ENCODE measurements at regions not wholly inside any gene's neighbourhood (a gene's known extent, or its start where the extent isn't known, plus 50 kb on each side); places are given as distances from the start of the nearest gene placed in this dataset.

DNA sequence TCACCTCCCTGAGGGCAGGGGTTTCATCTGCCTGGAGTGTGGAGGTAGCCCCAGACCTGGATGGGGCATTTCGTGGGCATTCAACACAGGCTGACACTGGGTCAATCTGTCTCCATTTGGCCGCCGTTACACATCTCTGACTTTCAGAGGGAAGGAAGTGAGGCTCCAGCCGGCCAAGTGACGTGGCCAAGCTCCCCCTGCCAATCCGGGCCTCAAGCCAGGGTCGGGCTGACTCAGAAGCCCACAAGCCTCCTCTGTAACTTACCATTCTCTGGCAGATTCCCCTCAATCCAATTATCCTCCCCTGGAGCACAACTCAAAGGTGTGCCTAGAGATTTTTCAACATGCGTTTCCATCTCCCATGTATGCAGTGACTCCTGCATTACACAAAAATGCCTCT lies 227.6 kb downstream of the KLF13 start:
- no peak for DNase-seq (ENCODE audit: low spot score)

DNA sequence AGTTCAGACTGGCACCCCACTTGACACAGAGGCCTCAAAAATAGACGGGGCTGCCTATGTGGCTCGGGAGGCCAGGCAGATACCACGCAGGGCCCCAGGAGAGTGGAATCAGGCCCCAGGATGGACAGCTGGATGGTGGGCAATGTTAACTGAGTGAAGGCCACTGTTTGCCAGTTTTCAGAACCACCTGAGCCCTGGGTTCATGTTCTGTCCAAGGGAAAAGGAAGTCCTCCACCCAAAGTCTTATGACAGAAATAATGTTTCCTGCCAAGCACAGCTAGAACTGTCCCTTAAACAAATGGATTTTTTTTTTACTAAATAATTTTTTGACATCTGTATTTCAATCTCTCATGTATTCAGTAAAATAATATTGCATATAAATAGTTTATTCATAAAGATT lies 228.4 kb downstream of the KLF13 start:
- DNase-seq (ENCODE audit: low spot score) = no peak

DNA sequence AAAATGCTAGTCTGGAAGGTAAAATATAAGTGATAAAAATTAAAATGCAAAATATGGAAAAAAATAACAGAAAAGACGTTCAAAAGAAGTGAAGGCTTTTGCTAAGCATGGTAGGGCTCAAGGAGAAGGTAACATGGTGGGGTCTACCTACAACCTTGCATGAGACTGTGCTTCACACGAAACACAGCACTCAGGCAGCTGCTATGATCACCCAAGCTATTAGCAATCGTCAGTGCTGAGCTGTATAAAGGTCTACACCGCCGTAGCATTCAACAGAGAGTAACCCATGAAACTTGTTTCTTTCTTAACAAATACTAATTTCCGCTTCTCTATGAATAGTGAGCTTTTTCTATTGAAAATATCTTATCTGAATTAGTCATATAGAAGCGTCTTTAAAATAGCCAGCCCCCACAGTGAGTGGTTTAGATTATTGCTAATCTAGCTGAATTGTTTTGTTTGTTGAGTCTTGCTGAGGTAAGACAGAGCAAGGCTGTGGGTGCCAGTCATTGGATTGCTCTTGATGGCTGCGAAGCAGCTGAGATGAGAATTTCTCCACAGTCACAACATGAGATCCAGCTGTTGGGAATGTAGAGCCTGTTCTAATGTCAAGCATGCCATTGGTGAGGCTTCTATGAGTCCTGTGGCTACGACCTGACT lies 230.0 kb downstream of the KLF13 start:
- no peak for DNase-seq (ENCODE audit: low spot score)

DNA sequence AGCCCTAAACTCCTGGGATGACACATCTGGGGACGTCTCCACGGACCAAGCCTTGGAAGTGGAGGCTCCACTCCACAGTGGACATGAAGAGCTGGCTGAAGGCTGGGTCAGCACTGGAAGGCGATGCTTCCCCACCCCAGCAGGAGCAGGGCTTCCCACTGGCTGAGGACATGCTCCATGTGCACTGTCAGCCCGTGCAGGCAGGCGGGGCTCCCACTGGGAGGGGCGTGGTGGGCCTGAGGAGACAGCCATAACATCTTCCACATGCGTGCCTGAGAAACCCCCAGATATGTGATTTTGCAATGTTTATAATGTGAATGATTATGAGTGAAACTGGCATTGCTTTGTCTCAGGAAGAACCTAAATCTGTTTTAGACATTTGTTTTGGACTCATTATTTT lies 231.3 kb downstream of the KLF13 start:
- no peak for DNase-seq (ENCODE audit: low spot score)

DNA sequence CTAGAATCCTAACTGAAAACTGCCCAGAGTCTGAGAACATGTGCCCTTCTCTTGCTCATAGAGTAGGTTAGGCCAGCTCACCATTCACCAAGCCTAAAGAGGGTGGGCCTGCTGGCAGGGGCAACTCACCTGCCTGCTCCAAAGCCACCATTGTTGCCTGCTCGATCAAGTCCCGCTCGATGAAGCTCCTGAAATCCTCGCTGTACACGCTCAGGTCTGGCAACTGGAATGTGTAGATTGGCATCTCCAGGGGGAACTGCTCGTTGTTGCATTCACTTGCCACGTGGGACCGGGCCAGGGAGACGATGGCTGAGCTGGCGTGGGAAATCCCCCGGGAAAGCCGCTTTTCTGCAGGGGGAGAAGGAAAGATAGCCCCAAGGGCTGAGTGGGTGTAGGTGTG lies 232.2 kb downstream of the KLF13 start:
- DNase-seq (ENCODE audit: low spot score) = no peak

DNA sequence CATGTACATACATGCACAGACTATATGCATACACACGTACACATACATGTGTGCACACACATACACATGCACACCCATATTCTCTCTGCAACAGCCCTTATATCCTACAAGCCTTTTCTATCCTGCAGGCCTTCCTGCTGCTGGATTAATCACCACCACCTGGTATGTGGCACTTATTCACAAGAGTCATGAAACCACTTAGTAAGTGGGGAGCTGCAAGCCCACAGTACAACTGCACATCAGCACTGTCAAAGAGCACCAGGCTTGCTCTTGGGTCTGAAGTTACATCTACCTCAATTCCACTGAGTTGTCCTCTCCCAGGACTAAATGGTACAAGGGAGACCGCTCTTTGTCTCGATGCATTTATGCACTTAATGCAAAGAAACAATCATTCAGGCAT lies 233.2 kb downstream of the KLF13 start:
- DNase-seq (ENCODE audit: low spot score) = no peak

DNA sequence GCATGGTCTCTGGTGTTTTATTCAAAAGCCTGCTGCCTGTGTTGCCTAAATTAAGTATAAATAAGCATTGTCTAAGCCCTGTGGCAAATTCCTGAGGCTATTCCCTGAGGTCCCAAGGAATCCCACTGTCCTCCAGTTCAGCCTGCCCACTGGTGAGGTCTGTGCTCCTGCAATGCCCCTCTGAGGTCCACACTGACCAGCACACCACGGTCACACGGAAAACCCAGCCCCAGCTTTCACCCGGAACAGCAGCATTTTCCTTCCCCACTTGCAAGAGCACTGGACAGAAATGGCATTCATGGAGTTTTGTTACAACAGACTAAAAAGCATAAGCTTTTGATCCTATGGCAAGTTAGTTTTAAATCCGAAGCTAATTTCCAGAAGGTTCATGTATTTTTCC lies 234.0 kb downstream of the KLF13 start:
- no peak for DNase-seq (ENCODE audit: low spot score)

DNA sequence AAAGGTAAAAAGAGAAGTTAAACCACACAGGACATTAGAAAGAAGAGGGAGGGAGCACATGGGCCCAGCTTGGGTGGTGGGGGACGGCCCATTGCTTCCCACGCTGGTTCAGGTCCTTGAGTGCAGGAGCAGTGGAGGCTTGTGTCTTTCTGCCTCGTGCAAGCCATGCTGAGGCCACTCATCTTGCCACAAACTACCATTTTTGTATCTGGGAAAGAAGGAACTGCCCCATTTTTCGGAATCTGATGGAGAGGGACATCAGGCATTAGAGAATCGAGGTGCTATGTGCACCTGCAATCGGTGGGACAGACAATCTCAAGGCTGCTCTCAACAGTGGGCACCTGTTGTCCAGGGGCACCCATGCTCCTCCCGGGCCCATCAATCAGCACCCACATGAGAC lies 234.5 kb downstream of the KLF13 start:
- DNase-seq (ENCODE audit: low spot score) = no peak

DNA sequence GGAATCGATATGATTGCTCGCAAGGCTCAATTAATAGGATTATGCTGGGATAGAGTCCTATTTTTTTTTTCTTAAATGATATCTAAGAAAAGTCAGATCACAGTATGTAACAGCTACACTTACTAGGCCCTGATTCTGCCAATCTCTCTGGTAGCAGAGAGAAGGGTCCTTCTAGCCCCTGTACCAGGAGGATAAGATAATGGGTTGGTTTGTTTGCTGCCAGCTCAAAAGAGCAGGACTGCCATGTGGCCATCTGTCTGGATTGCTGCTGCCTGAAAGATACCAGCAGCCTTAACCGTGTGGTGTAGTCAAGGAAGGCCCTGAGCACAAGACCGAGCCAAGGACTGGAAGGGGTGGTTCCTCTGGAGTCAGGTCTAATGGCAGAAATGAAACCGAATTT lies 236.4 kb downstream of the KLF13 start:
- no peak for DNase-seq (ENCODE audit: low spot score)

DNA sequence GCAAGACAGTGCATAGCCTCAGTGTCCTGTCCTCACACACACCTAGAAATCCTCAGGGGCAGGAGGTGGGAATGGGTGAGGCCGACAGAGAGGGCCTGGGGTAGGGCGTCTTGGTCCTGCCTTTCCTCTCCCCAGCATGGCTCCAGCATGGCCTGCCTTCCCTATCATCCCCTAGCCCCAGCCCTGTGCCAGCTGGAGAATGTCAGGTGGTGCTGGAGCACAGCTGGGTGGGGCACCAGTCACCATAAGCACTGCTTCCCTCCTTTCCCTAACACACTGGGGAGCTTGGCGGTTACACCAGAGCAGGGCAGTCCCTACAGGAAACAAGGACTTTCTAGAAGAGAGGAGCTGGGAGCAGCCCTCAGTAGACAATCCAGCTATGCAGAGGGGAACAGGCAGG lies 236.8 kb downstream of the KLF13 start:
- DNase-seq (ENCODE audit: low spot score) = no peak

DNA sequence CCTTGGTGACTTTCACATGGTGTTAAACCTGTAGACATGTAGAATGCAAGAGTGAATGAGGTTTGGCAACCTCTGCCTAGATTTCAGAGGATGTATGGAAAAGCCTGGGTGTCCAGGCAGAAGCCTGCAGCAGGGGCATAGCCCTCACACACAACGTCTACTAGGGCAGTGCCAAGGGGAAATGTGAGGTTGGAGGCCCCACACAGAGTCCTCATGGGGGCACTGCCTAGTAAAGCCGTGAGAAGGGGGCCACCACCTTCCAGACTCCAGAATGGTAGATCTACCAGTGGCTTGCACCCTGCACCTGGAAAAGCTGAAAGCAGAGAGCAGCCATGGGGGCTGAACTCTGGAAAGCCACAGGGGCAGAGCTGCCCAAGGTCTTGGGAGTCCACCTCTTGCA lies 241.2 kb downstream of the KLF13 start:
- DNase-seq (ENCODE audit: low spot score) = no peak

DNA sequence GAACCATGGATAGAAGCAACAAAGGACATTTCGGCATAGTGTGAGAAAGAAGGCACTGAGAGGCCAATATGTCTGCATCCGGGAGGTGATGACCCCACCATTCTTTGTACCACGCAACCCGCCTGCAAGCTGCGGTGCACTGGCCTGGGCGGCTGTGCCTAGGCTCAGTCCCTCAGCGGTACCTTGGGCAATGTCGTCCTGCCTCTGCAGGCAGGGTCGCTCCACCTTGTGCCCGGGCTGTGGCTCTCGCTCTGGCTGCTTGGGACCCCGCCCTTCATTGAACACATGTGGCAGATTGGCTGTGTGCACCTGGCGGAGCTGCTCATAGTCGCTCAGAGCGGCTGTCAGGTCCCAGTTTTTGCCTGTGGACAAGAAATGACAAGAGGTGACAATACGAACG lies 243.2 kb downstream of the KLF13 start:
- no peak for DNase-seq (ENCODE audit: low spot score)

DNA sequence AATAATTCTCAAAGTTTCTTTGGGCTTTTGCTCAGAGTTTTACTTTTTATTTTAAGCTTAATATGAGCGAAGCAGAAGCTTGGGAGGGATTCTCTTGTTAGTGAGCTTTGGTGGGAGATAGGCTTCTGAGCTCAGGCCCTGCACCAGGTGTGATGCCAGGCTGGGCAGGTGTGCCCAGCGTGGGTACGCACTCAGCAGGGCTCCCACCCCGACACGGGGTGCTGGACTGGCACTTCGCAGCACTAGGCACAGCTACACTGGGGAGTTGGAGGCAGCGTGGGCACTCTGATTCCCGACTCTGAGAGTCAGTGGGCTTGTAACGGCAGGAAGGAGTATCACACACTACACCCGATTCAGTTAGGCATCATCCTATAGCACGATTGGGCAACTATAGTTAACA lies 244.0 kb downstream of the KLF13 start:
- no peak for DNase-seq (ENCODE audit: low spot score)

DNA sequence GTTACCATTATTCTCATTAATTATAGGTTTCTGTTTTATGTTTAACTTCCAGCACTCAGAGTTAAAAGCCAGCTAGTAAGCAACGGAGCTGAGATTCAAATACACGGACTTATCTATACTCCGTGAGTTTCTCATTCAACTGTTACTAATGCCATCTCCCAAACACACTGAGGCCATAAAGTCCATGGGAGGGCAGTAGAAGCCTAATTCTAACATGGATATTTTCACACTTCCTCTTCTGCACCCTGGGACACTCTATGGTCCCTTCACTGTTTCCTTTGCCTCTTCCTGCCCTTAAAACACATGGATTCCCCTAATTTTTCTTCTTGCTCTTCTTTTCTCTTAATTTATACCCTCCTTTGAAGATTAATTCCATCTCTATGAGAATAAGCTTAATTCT lies 245.0 kb downstream of the KLF13 start:
- no peak for DNase-seq (ENCODE audit: low spot score)

DNA sequence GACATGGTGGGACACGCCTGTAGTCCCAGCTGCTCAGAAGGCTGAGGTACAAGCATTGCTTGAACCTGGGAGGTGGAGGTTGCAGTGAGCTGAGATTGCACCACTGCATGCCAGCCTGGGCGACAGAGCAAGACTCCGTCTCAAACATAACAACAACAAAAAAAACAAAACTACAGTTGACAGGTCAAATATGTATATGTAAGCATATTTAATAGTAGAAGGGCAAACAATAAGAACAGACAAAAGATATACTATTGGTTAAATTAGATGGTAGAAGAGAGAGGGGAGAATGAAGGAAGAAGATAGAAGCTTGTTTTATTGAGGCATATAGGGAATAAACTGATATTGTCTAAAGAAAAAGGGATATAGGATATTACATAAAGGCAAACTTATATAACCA lies 247.1 kb downstream of the KLF13 start:
- no peak for DNase-seq (ENCODE audit: low spot score)

DNA sequence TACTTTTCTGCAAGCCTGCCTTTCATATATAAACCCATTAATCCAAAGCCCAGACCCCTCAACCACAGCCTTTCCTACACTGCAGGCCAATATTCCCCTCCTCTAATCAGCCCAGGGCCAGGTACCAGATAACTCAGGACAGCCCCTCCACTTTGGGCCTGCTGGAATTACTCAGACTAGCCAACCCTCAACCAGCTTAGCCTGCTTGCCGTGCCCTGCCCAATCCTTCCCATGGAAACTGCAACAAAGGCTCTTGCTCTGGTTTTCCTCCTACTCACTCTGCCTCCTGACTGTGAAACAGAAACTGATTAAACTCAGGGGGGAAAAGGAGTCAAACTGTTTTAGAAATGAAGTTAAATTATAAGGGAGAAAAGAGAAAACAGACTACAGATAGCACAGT lies 248.1 kb downstream of the KLF13 start:
- DNase-seq (ENCODE audit: low spot score) = no peak

DNA sequence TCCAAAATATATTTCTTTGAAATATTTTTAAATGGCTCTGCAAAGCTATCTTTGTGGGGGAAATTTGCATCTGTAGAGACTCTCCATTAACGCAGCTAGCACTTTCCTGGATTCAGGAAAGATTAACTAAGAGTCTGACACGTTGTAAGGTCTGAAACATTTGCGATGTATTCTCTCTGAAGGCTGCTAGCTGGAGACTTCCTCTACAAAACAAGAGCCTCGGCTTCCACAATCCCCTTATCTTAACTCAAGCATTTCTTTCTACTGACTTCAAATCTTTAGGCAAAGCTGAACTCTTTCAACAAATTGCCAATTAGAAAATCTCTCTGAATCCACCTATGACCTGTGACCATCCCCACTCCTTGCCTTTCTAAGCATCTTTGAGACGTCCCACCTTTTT lies 250.5 kb downstream of the KLF13 start:
- DNase-seq (ENCODE audit: low spot score) = no peak

DNA sequence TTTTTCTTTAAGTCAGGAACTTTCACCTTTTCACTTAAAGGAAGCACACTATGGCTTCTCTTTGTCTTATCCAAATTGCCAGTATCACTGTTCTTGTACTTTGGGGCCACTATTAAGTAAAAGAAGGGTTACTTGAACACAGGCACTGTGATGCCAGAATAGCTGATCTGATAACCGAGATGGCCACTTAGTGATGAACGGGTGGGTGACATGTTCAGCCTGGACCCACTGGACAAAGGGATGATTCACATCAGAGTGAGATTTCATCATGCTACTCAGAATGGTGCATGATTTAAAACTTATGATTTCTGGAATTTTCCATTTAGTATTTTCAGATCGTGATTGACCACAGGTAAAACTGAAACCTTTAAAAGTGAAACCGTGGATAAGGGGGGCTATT lies 252.6 kb downstream of the KLF13 start:
- no peak for DNase-seq (ENCODE audit: low spot score)

DNA sequence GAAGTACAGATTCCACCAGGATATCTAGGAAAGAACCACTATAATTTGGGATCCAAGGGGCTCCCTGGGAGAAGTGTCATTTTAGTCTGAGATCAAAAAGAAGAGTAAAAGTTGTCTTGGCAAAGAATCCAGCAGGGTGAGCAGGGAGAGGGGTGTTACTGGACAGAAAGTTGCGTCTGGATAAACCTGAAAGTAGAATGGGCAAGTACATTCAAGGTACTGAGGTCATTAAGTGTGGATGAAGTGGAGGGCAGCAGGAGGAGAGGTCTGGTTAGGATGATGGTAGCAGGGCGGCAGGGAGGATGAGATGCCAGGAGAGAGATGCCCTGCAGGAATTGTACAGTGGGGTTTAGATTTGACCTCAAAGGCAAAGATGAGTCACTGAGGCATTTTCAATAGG lies 253.3 kb downstream of the KLF13 start:
- DNase-seq (ENCODE audit: low spot score) = no peak

DNA sequence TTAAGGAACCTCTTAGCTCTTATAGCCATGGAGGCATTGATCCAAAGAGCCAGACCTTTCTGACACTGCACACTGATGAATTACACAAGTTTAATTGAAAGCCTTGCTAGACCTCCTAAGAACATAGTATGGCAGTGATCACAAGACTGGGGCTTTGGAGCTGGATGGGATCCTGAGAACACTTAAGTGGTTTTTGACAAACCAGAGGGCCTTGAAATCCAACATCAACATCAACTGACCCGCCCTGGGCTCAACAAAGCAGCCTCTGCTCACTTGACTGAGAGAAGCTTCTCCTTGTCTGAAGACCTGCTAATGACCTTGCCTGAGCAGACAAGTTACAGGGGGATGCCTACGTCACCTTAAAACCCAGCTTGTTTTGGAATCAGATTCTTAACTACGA lies 257.6 kb downstream of the KLF13 start:
- DNase-seq (ENCODE audit: low spot score) = no peak

DNA sequence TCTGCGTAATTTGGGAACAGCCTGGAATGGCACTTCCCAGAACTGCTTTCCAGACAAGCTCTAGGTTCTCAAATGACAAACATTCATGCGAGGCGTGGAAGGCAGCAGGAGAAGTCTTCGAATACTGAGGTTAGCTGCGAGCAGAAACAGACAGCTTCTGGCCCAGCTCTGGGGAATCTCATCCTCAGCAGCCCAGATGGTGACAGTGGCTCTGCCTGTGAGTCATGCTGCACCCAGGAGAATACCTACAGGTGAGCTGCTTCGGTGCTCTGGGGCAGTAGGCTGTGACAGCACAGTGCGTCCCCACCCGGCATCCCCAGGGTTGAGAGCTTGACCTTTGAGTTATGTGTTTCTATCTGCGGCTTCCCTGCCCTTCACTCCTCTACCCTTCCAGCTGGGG lies 258.6 kb downstream of the KLF13 start:
- no peak for DNase-seq (ENCODE audit: low spot score)

DNA sequence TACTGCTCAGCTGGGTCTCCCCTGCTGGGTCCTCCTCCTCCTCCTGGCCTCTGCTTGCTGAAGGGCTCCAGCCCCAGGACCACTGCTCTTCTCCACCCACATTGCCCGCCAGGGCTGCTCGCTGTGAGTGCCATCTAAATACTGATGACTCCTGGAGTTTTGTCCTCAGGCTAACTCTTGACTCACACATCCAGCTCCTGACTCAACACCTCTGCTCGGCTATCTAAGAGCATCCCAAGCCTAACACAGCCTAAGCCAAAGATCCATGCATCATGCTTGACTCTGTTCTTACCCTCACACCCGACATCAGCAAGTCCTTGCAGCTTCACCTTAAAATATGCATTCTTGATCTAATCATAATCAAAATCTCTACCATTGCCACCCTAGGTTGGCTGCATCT lies 260.2 kb downstream of the KLF13 start:
- no peak for DNase-seq (ENCODE audit: low spot score)

DNA sequence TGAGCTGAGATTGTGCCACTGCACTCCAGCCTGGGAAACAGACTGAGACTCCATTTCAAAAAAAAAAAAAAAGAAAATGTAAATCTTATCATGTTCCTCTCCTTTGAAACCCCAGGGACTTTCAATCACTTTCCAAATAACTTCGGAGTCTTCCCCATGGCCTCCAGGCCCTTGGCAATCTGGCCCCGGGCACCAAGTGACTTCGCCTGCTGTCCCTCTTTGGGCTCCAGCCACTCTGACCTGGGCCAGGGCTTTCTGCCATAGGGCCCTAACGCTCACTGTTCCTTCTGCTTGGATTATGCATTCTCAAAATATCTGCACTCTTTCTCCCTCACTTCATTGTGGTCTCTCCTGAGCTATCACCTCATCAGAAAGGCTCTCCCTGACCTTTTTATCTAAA lies 260.9 kb downstream of the KLF13 start:
- DNase-seq (ENCODE audit: low spot score) = no peak

DNA sequence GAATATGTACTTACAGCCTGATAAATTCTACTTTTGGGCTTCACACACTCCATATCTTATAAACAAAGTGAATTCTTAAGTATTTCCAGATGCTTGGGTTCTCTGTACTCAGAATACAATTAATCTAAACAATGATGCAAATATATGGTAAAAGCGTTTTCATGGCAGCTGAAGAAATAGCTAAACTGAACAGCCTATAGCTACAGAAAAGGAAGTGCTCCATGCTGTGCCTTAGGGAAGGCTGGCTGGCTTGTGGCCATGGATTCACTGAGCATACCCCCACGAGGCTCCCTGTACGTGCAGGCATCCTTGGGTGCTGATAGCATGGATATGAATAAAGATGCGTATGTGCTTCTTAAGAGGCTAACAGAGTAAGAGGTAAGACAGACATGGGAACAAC lies 264.0 kb downstream of the KLF13 start:
- DNase-seq (ENCODE audit: low spot score) = no peak

DNA sequence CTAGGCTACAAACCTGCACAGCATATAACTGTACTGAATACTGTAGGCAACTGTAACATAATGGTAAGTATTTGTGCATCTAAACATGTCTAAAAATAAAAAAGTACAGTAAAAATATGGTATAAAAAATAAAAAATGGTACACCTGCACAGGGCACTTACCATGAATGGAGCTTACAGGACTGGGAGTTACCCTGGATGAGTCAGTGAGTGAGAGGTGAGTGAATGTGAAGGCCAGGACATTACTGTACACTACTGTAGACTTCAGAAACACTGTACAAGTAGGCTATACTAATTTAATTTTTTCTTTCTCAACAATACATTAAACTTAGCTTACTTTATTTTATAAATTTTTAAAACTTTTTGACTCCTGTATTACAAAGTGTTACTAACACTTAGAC lies 265.3 kb downstream of the KLF13 start:
- no peak for DNase-seq (ENCODE audit: low spot score)
